T-cell (primary cell): ENCODE measurements at regions not wholly inside any gene's neighbourhood (a gene's known extent, or its start where the extent isn't known, plus 50 kb on each side); places are given as distances from the start of the nearest gene placed in this dataset.

Experiments
- ATAC-seq, 4 experiments: fragments of 200-7000 bp in 3 of 4; fragments of 150-1000 bp in 1 of 4; cut with Tn5 transposase; replicated peaks in 1 of 4; 1 replicate in 3 of 4; 2 replicates in 1 of 4; pipeline ENCODE4 v1.10.0; 2021; ENCODE audit warnings: moderate library complexity in 3 of 4, mild to moderate bottlenecking in 2 of 4, moderate number of reproducible peaks in 1 of 4
- CTCF ChIA-PET, 2 donors: fragments of 300-600 bp; sonication (Branson Sonifier 250); formaldehyde crosslinking; loops; one replicate each; lab custom pipeline; 2022; ENCODE audit warnings: antibody characterized with exemption in 2 of 2; lab: Charles Lee
- POLR2A ChIA-PET, 2 donors: fragments of 300-600 bp; sonication (Branson Sonifier 250); formaldehyde crosslinking; loops; one replicate each; lab custom pipeline; 2022; ENCODE audit warnings: antibody characterized with exemption in 2 of 2; lab: Charles Lee
- DNase-seq, 35 experiments: peaks; one replicate each; pipeline versions ENCODE4 v3.0.0 to v3.0.0-alpha.2; 2013 to 2023
- H3K27ac ChIP-seq: one replicate; pipeline ENCODE4 v1.5.1; 2013; ENCODE audit warnings: low read length
- H3K27me3 ChIP-seq, 2 experiments: replicated peaks in 1 of 2; 1 replicate in 1 of 2; 2 replicates in 1 of 2; pipeline versions ENCODE4 v1.6.1 to v1.7.0; 2013; ENCODE audit warnings: low read length in 1 of 2, mixed read lengths in 1 of 2; ENCODE audit not compliant: control insufficient read depth in 2 of 2, insufficient read depth in 2 of 2; ENCODE audit errors: extremely low read depth in 1 of 2
- H3K36me3 ChIP-seq, 2 donors: 1 replicate in 1 of 2; 2 replicates in 1 of 2; pipeline versions ENCODE4 v1.6.1 to v1.7.0; 2013; ENCODE audit warnings: low read length in 1 of 2; ENCODE audit not compliant: control insufficient read depth in 2 of 2, insufficient read depth in 1 of 2; ENCODE audit errors: extremely low read depth in 1 of 2
- H3K4me1 ChIP-seq, 2 experiments: 1 replicate in 1 of 2; 2 replicates in 1 of 2; pipeline versions ENCODE4 v1.6.1 to v1.7.0; 2013; ENCODE audit warnings: low read length in 2 of 2, mixed read lengths in 1 of 2; ENCODE audit not compliant: insufficient read depth in 2 of 2, control insufficient read depth in 1 of 2; ENCODE audit errors: extremely low read depth in 1 of 2
- H3K4me3 ChIP-seq, 2 donors: 1 replicate in 1 of 2; 2 replicates in 1 of 2; pipeline versions ENCODE4 v1.5.1 to v1.7.0; 2013; ENCODE audit warnings: mild to moderate bottlenecking in 2 of 2, low read length in 1 of 2, moderate library complexity in 1 of 2; ENCODE audit not compliant: control insufficient read depth in 1 of 2; ENCODE audit errors: extremely low read depth in 1 of 2
- H3K9me3 ChIP-seq: 2 replicates; pipeline ENCODE4 v1.7.0; 2013
- H3K27ac Mint-ChIP-seq, 2 donors: one replicate each; pipeline ENCODE4 v1.8.0; 2020 to 2021; ENCODE audit warnings: mild to moderate bottlenecking in 2 of 2, mixed read lengths in 2 of 2
- H3K27me3 Mint-ChIP-seq, 2 donors: one replicate each; pipeline ENCODE4 v1.8.0; 2021 to 2022; ENCODE audit warnings: mixed read lengths in 2 of 2
- H3K36me3 Mint-ChIP-seq: one replicate; pipeline ENCODE4 v1.8.0; 2021; ENCODE audit warnings: mixed read lengths
- H3K4me1 Mint-ChIP-seq, 3 donors: one replicate each; pipeline ENCODE4 v1.8.0; 2020 to 2022; ENCODE audit warnings: mixed read lengths in 3 of 3, mild to moderate bottlenecking in 1 of 3
- H3K4me3 Mint-ChIP-seq, 3 donors: one replicate each; pipeline ENCODE4 v1.8.0; 2020 to 2022; ENCODE audit warnings: mild to moderate bottlenecking in 3 of 3, mixed read lengths in 3 of 3, moderate library complexity in 3 of 3
- H3K9me3 Mint-ChIP-seq, 3 donors: one replicate each; pipeline ENCODE4 v1.8.0; 2020 to 2022; ENCODE audit warnings: mixed read lengths in 3 of 3
- WGBS: methylation state at CpG from one replicate; pipeline ENCODE4 v1.1.5; 2013; ENCODE audit warnings: missing lambda C conversion rate; ENCODE audit not compliant: insufficient coverage; 5-methylcytosine and 5-hydroxymethylcytosine counted together

DNA sequence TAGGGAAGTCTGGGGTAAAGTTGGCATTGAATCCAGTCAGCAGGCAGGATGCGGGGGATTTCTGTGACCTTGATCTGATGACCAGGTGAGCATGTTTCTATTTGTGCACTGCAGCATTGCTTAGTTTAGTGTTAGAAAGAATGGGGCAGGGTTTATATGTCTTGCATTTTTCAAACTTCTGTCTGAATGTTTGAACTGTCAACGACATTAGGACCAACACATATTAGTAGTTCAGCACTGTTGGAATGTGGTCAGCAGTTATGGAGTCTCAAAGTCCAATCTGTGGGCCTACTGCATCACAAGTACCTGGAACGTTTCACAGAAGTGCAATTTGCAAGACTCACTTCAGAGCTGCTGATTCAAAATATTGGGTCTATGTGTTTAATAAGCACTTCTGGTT lies 276.6 kb upstream of the BMP2 start:
- no peaks in the 10 kb centered on the region for H3K36me3 Mint-ChIP-seq

DNA sequence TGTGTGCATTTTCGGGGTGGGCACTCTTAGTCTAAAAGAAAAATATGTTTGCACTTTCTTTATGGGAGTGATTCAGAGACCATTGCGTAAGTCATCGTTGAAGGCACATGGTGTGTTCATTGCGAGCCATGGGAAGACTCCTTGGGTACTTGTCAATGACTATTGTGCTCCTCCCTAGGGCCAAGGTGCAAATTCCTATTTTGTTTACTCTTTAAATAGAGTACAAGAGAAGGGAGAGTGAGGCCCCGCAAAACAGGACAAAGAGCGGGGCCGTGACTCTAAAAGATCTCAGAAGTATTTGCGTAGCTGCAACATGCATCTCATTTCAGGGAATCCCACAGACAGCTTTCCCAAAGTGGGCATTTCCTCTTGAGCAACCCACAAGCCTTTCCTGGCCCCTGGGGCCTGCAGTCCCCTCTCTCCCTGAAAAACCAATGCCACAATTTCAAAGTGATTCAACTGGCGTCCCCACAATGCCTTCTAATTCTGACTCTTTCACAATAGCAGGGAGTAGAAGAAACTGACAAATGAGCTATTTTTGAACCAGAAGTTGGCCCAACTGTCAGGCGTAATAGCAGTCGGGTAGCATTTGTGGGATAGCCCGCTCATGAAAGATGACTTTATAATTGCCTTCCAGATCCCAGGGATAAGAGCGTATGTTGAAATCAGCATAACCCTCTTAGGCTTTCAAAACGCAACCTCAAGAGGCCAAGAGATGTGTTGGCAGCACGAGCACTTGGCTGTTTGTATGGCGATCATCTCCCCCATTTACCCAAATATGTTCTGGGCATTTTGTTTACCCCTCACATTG lies 277.9 kb upstream of the BMP2 start:
- Histone ChIP-seq H3K36me3 (no peaks in the 10 kb centered on the region), H3K4me1 (no peaks in the 10 kb centered on the region), H3K4me3 (no peak overlapping the region), H3K27ac (no peak overlapping the region), H3K27me3 (no peaks in the 10 kb centered on the region), H3K9me3 (no peaks in the 10 kb centered on the region)
- Mint-ChIP-seq H3K4me1 (no peaks in the 10 kb centered on the region), H3K4me3 (no peak overlapping the region), H3K27me3 (no peaks in the 10 kb centered on the region), H3K36me3 (no peaks in the 10 kb centered on the region), H3K27ac (no peak overlapping the region), H3K9me3 (peaks cover 4 to 12% (median 8%) of the 10 kb centered on the region in 3 donors)
- CTCF ChIA-PET, result no interaction called here
- WGBS, result 67% methylated on average over 10 of the region's 16 CpGs
- DNase-seq, result no peak
- no peak for ATAC-seq
- POLR2A ChIA-PET, result no interaction called here

More for the DNA sequence above, 276.6 kb upstream of the BMP2 start:
- ATAC-seq, result no peak
- Histone ChIP-seq H3K9me3 (no peaks in the 10 kb centered on the region), H3K27me3 (no peaks in the 10 kb centered on the region), H3K36me3 (no peaks in the 10 kb centered on the region), H3K27ac (no peak overlapping the region), H3K4me1 (no peaks in the 10 kb centered on the region), H3K4me3 (no peak overlapping the region)
- DNase-seq, result no peak
- no peaks in the 10 kb centered on the region for H3K27me3 Mint-ChIP-seq
- no peak overlapping the region for H3K27ac Mint-ChIP-seq
- CTCF ChIA-PET, result no interaction called here
- POLR2A ChIA-PET, result no interaction called here
- H3K4me1 Mint-ChIP-seq, result no peaks in the 10 kb centered on the region
- no peak overlapping the region for H3K4me3 Mint-ChIP-seq
- WGBS, result 60% methylated on average over 1 of the region's 3 CpGs
- peaks cover 4 to 11% (median 6%) of the 10 kb centered on the region in 3 donors for H3K9me3 Mint-ChIP-seq

DNA sequence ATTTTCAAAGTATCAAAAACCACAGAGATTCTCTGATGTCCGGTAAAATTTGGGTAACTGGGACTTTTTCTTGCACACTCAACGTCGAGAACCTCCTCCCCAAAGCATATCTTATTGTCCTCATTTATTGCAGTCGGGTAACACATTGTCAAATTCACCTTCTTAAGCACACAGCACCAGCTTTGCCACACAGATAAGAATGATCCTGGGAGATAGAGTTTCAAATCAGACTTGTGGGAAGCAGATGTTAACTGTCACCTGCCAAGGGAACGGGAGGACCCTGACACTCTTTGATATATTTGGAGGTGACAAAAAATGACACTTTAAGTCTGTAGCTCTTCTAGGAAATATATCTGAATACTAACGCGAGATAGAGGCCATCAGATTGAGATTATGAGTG lies 282.1 kb upstream of the BMP2 start:
- peaks cover 8 to 10% (median 8%) of the 10 kb centered on the region in 3 donors for H3K9me3 Mint-ChIP-seq
- Histone ChIP-seq H3K36me3 (no peaks in the 10 kb centered on the region), H3K27ac (no peak overlapping the region), H3K4me1 (no peaks in the 10 kb centered on the region), H3K4me3 (no peak overlapping the region), H3K9me3 (no peaks in the 10 kb centered on the region), H3K27me3 (no peaks in the 10 kb centered on the region)
- no peak overlapping the region for H3K27ac Mint-ChIP-seq
- 90% methylated on average over 2 of the region's 7 CpGs for WGBS
- POLR2A ChIA-PET, result no interaction called here
- ATAC-seq (no peak), DNase-seq (no peak)
- CTCF ChIA-PET, result no interaction called here
- H3K4me3 Mint-ChIP-seq, result no peak overlapping the region
- H3K27me3 Mint-ChIP-seq, result no peaks in the 10 kb centered on the region
- no peaks in the 10 kb centered on the region for H3K36me3 Mint-ChIP-seq
- no peaks in the 10 kb centered on the region for H3K4me1 Mint-ChIP-seq

DNA sequence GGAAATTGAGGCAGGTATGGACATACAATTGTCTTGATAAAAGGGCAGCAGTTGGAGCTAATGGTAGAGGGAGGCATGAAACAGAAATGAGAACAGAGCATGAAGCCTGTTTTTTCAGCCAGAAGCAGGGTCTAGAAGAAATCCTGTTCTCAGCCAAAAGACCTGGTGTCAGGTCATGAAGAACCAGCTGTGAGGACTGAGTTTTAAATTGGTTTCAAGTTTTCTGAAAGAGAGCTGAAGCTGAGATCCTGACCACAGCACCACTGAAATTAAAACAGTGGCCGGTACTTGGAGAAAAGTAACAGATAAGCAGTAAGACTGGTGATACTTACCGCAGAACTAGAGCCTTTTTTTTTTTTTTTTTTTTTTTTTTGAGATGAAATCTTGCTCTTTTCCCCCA lies 283.8 kb upstream of the BMP2 start:
- no peaks in the 10 kb centered on the region for H3K4me1 ChIP-seq
- Mint-ChIP-seq H3K36me3 (no peaks in the 10 kb centered on the region), H3K27me3 (no peaks in the 10 kb centered on the region), H3K4me1 (no peaks in the 10 kb centered on the region), H3K27ac (no peak overlapping the region), H3K4me3 (no peak overlapping the region), H3K9me3 (peaks cover 4 to 11% (median 10%) of the 10 kb centered on the region in 3 donors)
- H3K36me3 ChIP-seq, result no peaks in the 10 kb centered on the region
- H3K4me3 ChIP-seq, result no peak overlapping the region
- ChIA-PET CTCF (no interaction called here), POLR2A (no interaction called here)
- no peaks in the 10 kb centered on the region for H3K9me3 ChIP-seq
- DNase-seq (no peak), ATAC-seq (no peak)
- H3K27ac ChIP-seq, result no peak overlapping the region
- H3K27me3 ChIP-seq, result no peaks in the 10 kb centered on the region
- WGBS, result no CpG with 5 or more reads among the region's 2 CpGs

DNA sequence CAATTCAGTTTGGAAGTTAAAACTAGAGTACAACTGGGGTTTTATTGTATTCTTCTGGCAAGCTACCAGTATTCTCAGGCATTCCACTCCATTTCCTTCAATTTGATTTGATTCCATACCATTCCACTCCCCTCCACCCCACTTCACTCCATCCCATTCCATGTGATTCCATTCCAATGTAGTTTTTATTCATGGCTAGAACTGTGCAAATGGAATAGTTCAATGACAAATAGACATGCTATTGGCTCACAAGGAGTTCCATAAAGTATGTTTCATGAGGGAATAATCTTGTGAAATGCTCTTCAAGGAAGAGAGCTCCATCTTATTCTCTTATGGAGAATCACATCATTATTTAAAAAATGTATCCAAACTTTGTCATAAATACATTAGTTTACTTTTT lies 285.0 kb upstream of the BMP2 start:
- H3K27me3 ChIP-seq, result no peaks in the 10 kb centered on the region
- H3K27me3 Mint-ChIP-seq, result no peaks in the 10 kb centered on the region
- ChIA-PET CTCF (no interaction called here), POLR2A (no interaction called here)
- H3K4me3 ChIP-seq, result no peak overlapping the region
- H3K27ac ChIP-seq, result no peak overlapping the region
- no peaks in the 10 kb centered on the region for H3K4me1 ChIP-seq
- no peaks in the 10 kb centered on the region for H3K36me3 Mint-ChIP-seq
- ATAC-seq (no peak), DNase-seq (no peak)
- H3K27ac Mint-ChIP-seq, result no peak overlapping the region
- H3K4me3 Mint-ChIP-seq, result no peak overlapping the region
- no peaks in the 10 kb centered on the region for H3K36me3 ChIP-seq
- H3K9me3 ChIP-seq, result no peaks in the 10 kb centered on the region
- peaks cover 4 to 11% (median 10%) of the 10 kb centered on the region in 3 donors for H3K9me3 Mint-ChIP-seq
- no peaks in the 10 kb centered on the region for H3K4me1 Mint-ChIP-seq

DNA sequence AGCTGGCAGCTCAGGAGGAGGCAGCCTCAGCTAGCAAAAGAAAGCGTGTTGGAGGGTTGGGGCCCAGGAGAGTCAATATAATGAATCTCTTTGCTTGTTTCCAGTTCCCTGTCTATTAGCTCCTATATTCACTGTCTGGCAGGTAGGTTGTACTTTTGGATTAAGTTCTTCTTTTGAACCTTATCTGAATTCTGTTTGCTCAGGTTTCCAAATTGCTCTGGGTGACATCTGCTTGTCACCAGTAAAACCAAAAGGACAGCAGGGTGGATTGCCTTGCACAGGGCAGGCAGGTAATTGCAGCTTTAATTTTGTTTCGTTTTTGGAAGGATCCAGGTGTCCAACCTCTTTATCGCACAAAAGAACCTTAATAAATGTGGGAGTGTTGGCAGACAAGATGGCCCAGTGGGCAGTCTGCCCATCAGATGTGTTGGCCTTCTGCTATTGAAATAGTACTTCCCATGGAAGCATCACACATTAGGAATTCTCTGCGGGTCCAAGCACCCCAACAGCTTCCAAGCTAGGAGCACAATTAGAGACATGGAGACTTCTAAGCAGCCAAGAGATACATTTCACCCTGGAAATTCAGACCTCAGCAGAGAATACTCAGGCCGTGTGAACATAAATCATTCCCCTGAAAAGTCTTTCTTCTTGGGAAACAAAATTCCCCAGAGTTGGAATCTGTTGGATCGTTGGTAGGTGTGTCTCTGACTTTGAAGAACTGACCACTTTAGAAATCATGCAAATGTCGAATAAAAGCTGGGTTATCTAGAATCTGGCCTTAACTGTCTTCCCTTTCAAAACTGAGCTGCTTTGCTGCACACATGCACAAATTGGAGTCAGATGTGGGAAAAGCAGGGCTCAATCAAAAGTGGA lies 286.9 kb upstream of the BMP2 start:
- peaks cover 4 to 6% (median 4%) of the 10 kb centered on the region in 3 donors for H3K9me3 Mint-ChIP-seq
- no peaks in the 10 kb centered on the region for H3K36me3 Mint-ChIP-seq
- no peak overlapping the region for H3K4me3 Mint-ChIP-seq
- Histone ChIP-seq H3K27ac (no peak overlapping the region), H3K9me3 (no peaks in the 10 kb centered on the region), H3K4me3 (no peak overlapping the region), H3K4me1 (no peaks in the 10 kb centered on the region), H3K27me3 (no peaks in the 10 kb centered on the region), H3K36me3 (no peaks in the 10 kb centered on the region)
- WGBS, result 68% methylated on average over 3 of the region's 7 CpGs
- no peaks in the 10 kb centered on the region for H3K27me3 Mint-ChIP-seq
- ATAC-seq, result no peak
- ChIA-PET POLR2A (no interaction called here), CTCF (no interaction called here)
- no peak overlapping the region for H3K27ac Mint-ChIP-seq
- H3K4me1 Mint-ChIP-seq, result no peaks in the 10 kb centered on the region
- no peak for DNase-seq
